Gastrocnemius medialis (tissue), 4 donors: ENCODE measurements at regions not wholly inside any gene's neighbourhood (a gene's known extent, or its start where the extent isn't known, plus 50 kb on each side); places are given as distances from the start of the nearest gene placed in this dataset.

Experiments used
- POLR2A ChIP-seq, 2 donors: fragments of 450-650 bp; IDR thresholded peaks; one replicate each; pipeline ENCODE4 v1.6.1; 2017; ENCODE audit warnings: antibody characterized with exemption in 2 of 2, mild to moderate bottlenecking in 2 of 2, moderate library complexity in 2 of 2
- TF ChIP-seq, protein P1 (sequence below), 5 experiments: fragments of 450-650 bp in 3 of 5; fragments of 200-600 bp in 2 of 5; sonication (generic) in 2 of 5; IDR thresholded peaks in 4 of 5; conservative IDR thresholded peaks in 1 of 5; 1 replicate in 4 of 5; 2 replicates in 1 of 5; pipeline ENCODE4 v1.5.1; 2016 to 2019; ENCODE audit warnings: antibody characterized with exemption in 5 of 5, mild to moderate bottlenecking in 3 of 5, moderate library complexity in 3 of 5

DNA sequence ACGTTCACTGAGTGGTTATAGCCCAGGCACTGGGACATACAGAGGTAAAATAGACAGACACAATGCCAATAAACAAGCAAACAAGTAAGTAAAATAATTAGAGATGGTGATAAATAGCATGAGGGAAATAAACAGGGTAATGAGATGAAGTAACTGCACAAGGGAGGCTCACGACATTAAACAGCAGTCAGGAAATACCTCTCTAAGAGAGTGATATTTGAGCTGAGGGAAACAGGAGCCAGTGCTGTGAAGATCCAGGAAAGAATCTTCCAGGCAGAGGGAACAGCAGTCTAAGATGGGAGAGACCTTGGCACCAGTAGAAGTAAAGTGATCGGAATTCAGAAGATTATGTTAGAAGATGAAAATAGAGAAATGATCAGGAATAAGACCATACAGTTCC lies 279.4 kb downstream of the HINT1 start:
- TF ChIP-seq, protein P1, sequence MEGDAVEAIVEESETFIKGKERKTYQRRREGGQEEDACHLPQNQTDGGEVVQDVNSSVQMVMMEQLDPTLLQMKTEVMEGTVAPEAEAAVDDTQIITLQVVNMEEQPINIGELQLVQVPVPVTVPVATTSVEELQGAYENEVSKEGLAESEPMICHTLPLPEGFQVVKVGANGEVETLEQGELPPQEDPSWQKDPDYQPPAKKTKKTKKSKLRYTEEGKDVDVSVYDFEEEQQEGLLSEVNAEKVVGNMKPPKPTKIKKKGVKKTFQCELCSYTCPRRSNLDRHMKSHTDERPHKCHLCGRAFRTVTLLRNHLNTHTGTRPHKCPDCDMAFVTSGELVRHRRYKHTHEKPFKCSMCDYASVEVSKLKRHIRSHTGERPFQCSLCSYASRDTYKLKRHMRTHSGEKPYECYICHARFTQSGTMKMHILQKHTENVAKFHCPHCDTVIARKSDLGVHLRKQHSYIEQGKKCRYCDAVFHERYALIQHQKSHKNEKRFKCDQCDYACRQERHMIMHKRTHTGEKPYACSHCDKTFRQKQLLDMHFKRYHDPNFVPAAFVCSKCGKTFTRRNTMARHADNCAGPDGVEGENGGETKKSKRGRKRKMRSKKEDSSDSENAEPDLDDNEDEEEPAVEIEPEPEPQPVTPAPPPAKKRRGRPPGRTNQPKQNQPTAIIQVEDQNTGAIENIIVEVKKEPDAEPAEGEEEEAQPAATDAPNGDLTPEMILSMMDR (IDR thresholded peaks at IDR 0.05 in 4 of 5, conservative IDR thresholded peaks at IDR 0.05 in 1 of 5) = no peak
- TF ChIP-seq POLR2A (IDR thresholded peaks at IDR 0.05) = no peak
